Neural cell (in vitro differentiated cells): ENCODE measurements at regions not wholly inside any gene's neighbourhood (a gene's known extent, or its start where the extent isn't known, plus 50 kb on each side); places are given as distances from the start of the nearest gene placed in this dataset.

Experiments
- CTCF ChIP-seq: fragments of 450-650 bp; IDR thresholded peaks from 2 replicates; pipeline ENCODE4 v1.5.1; 2014; ENCODE audit warnings: antibody characterized with exemption, mild to moderate bottlenecking, moderate library complexity; ENCODE audit not compliant: poor library complexity, severe bottlenecking
- EZH2 ChIP-seq: fragments of 200-600, 300-800 bp; shearing (Covaris generic), sonication (generic); IDR thresholded peaks from 2 replicates; pipeline ENCODE4 v1.6.1; 2014; ENCODE audit warnings: antibody characterized with exemption, low read length, borderline replicate concordance, mild to moderate bottlenecking; ENCODE audit not compliant: insufficient read depth, poor library complexity, severe bottlenecking
- POLR2AphosphoS5 ChIP-seq: IDR thresholded peaks from 2 replicates; pipeline ENCODE4 v1.6.1; 2012
- RAD21 ChIP-seq: fragments of 450-650 bp; conservative IDR thresholded peaks from 2 replicates; pipeline ENCODE4 v1.6.1; 2014; ENCODE audit warnings: antibody characterized with exemption, mild to moderate bottlenecking, moderate library complexity
- REST ChIP-seq: IDR thresholded peaks from 2 replicates; pipeline ENCODE4 v1.6.1; 2012; ENCODE audit warnings: borderline replicate concordance
- TAF1 ChIP-seq: IDR thresholded peaks from 2 replicates; pipeline ENCODE4 v1.6.1; 2012; ENCODE audit warnings: low read depth

- no peak for TF ChIP-seq EZH2
- TF ChIP-seq CTCF = no peak
- TF ChIP-seq TAF1 = no peak
- TF ChIP-seq RAD21 = no peak
- TF ChIP-seq POLR2AphosphoS5 = no peak
- no peak for TF ChIP-seq REST
Observed at GRCh38 chr5:30398423-30398822, 795.1 kb upstream of the CDH6 start.
